Stomach (tissue), 4 donors: ENCODE measurements at regions not wholly inside any gene's neighbourhood (a gene's known extent, or its start where the extent isn't known, plus 50 kb on each side); places are given as distances from the start of the nearest gene placed in this dataset.

Experiments
- EP300 ChIP-seq: sonication (generic); formaldehyde crosslinking; IDR thresholded peaks from one replicate; pipeline ENCODE4 v1.6.1; 2017; ENCODE audit warnings: antibody characterized with exemption
- POLR2A ChIP-seq, 4 donors: fragments of 450-650 bp; IDR thresholded peaks; one replicate each; pipeline ENCODE4 v1.6.1; 2016; ENCODE audit warnings: antibody characterized with exemption in 4 of 4, control low read depth in 2 of 4, mild to moderate bottlenecking in 1 of 4, moderate library complexity in 1 of 4
- TF ChIP-seq, protein P1 (sequence below), 7 experiments: fragments of 450-650 bp in 4 of 7; fragments of 200-600 bp in 3 of 7; sonication (generic) in 3 of 7; IDR thresholded peaks; one replicate each; pipeline ENCODE4 v1.5.1; 2016 to 2019; ENCODE audit warnings: antibody characterized with exemption in 7 of 7, control low read depth in 2 of 7, mild to moderate bottlenecking in 1 of 7

DNA sequence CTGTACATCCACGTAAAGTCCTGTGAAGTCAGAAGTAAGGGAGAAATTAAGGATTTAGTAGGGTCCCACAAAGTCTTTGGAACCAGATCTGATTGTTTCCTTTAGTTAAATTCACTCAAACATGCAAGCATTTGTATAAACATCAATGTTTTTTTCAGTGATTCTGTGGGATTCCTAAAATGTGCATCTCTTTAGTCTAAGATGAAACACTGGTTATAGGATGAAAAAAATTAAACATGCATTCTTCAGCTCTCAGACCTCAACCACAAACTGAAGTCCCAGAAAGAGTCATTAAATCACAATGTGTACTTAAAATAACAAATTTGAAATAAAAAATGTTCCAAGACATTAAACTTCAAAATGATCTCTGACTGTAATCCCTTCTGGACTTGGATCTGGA is 76.5 kb upstream of the APCDD1 start:
- TF ChIP-seq EP300 (no peak), POLR2A (IDR thresholded peaks at IDR 0.05) (no peak)
- TF ChIP-seq, protein P1, sequence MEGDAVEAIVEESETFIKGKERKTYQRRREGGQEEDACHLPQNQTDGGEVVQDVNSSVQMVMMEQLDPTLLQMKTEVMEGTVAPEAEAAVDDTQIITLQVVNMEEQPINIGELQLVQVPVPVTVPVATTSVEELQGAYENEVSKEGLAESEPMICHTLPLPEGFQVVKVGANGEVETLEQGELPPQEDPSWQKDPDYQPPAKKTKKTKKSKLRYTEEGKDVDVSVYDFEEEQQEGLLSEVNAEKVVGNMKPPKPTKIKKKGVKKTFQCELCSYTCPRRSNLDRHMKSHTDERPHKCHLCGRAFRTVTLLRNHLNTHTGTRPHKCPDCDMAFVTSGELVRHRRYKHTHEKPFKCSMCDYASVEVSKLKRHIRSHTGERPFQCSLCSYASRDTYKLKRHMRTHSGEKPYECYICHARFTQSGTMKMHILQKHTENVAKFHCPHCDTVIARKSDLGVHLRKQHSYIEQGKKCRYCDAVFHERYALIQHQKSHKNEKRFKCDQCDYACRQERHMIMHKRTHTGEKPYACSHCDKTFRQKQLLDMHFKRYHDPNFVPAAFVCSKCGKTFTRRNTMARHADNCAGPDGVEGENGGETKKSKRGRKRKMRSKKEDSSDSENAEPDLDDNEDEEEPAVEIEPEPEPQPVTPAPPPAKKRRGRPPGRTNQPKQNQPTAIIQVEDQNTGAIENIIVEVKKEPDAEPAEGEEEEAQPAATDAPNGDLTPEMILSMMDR (IDR thresholded peaks at IDR 0.05), result no peak
